GM12878 (cell line): ENCODE measurements at regions not wholly inside any gene's neighbourhood (a gene's known extent, or its start where the extent isn't known, plus 50 kb on each side); places are given as distances from the start of the nearest gene placed in this dataset.

ENCODE experiments used
- ATF3 ChIP-seq: IDR thresholded peaks from 2 replicates; pipeline ENCODE4 v1.6.1; 2011; ENCODE audit warnings: low read depth, mild to moderate bottlenecking, low read length, moderate library complexity, borderline replicate concordance; ENCODE audit errors: extremely low read depth
- SIN3A ChIP-seq: IDR thresholded peaks from 2 replicates; pipeline ENCODE4 v1.6.1; 2012; ENCODE audit warnings: low read depth, low read length, improper control_type of control experiment
- SUZ12 ChIP-seq: fragments of 200-600 bp; sonication (generic); IDR thresholded peaks from one replicate; pipeline ENCODE4 v1.6.1; 2018; ENCODE audit warnings: antibody characterized with exemption, mild to moderate bottlenecking; ENCODE audit not compliant: unreplicated experiment
- TF ChIP-seq, protein P1 (sequence below), 3 experiments: IDR thresholded peaks in 2 of 3; conservative IDR thresholded peaks in 1 of 3; 2 replicates each; pipeline ENCODE4 v1.5.1; 2011; ENCODE audit warnings: low read depth in 3 of 3, low read length in 3 of 3, mild to moderate bottlenecking in 3 of 3, control low read depth in 2 of 3, moderate library complexity in 2 of 3, inconsistent platforms in 1 of 3, mixed read lengths in 1 of 3; ENCODE audit not compliant: control insufficient read depth in 2 of 3, insufficient read depth in 1 of 3; ENCODE audit errors: extremely low read depth in 1 of 3

GRCh38 chr12:107447336-107447735 lies 238.3 kb upstream of the PWP1 start:
- TF ChIP-seq SIN3A = no peak
- TF ChIP-seq ATF3 = no peak
- TF ChIP-seq SUZ12 = no peak
- TF ChIP-seq, protein P1, sequence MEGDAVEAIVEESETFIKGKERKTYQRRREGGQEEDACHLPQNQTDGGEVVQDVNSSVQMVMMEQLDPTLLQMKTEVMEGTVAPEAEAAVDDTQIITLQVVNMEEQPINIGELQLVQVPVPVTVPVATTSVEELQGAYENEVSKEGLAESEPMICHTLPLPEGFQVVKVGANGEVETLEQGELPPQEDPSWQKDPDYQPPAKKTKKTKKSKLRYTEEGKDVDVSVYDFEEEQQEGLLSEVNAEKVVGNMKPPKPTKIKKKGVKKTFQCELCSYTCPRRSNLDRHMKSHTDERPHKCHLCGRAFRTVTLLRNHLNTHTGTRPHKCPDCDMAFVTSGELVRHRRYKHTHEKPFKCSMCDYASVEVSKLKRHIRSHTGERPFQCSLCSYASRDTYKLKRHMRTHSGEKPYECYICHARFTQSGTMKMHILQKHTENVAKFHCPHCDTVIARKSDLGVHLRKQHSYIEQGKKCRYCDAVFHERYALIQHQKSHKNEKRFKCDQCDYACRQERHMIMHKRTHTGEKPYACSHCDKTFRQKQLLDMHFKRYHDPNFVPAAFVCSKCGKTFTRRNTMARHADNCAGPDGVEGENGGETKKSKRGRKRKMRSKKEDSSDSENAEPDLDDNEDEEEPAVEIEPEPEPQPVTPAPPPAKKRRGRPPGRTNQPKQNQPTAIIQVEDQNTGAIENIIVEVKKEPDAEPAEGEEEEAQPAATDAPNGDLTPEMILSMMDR (IDR thresholded peaks at IDR 0.05 in 2 of 3, conservative IDR thresholded peaks at IDR 0.05 in 1 of 3; ENCODE audit: control insufficient read depth in 2 of 3, extremely low read depth in 1 of 3, insufficient read depth in 1 of 3, low read depth in 3 of 3, low read length in 3 of 3) = no peak
